SK-N-SH treated with all-trans-retinoic acid at 6 μM for 48 hours (cell line): ENCODE measurements at regions not wholly inside any gene's neighbourhood (a gene's known extent, or its start where the extent isn't known, plus 50 kb on each side); places are given as distances from the start of the nearest gene placed in this dataset.
"Not testable (repeated sequence)": the region's sequence is repeated elsewhere in the genome, so short reads cannot be mapped to it uniquely, and the experiment has no call there.

Experiments used
- ATAC-seq: fragments of 200-7000 bp; cut with Tn5 transposase; 3 replicates; pipeline ENCODE4 v1.9.1; 2020; ENCODE audit warnings: mild to moderate bottlenecking, moderate library complexity
- ARNTL ChIP-seq: fragments of 450-650 bp; formaldehyde crosslinking; IDR thresholded peaks from 2 replicates; pipeline ENCODE4 v1.5.0; 2020; ENCODE audit warnings: low read depth, mild to moderate bottlenecking, moderate library complexity, borderline replicate concordance
- BACH2 ChIP-seq: fragments of 250-450 bp; sonication (Bioruptor Pico); IDR thresholded peaks from 2 replicates; pipeline ENCODE4 v1.9.0; 2021; ENCODE audit warnings: mild to moderate bottlenecking, borderline replicate concordance
- CSDC2 ChIP-seq: fragments of 250-450 bp; sonication (Bioruptor Pico); IDR thresholded peaks from 2 replicates; pipeline ENCODE4 v1.5.0; 2020; ENCODE audit warnings: mild to moderate bottlenecking, moderate library complexity
- CSRNP3 ChIP-seq: fragments of 250-450 bp; sonication (Bioruptor Pico); IDR thresholded peaks from 2 replicates; pipeline ENCODE4 v1.5.1; 2021; ENCODE audit warnings: mild to moderate bottlenecking, moderate library complexity
- ESRRG ChIP-seq: fragments of 250-450 bp; sonication (Bioruptor Pico); IDR thresholded peaks from 2 replicates; pipeline ENCODE4 v1.6.1; 2021; ENCODE audit warnings: mild to moderate bottlenecking
- PATZ1 ChIP-seq: fragments of 250-450 bp; sonication (Bioruptor Pico); IDR thresholded peaks from 2 replicates; pipeline ENCODE4 v1.8.0; 2020; ENCODE audit warnings: mild to moderate bottlenecking, moderate library complexity, borderline replicate concordance
- PPARA ChIP-seq: fragments of 250-450 bp; sonication (Bioruptor Pico); IDR thresholded peaks from 2 replicates; pipeline ENCODE4 v1.5.0; 2020; ENCODE audit warnings: mild to moderate bottlenecking, borderline replicate concordance
- RARB ChIP-seq: fragments of 250-450 bp; sonication (Bioruptor Pico); IDR thresholded peaks from 2 replicates; pipeline ENCODE4 v1.8.0; 2021; ENCODE audit warnings: mild to moderate bottlenecking, moderate library complexity
- SNAI2 ChIP-seq: fragments of 250-450 bp; sonication (Bioruptor Pico); IDR thresholded peaks from 2 replicates; pipeline ENCODE4 v1.5.0; 2020; ENCODE audit warnings: mild to moderate bottlenecking, moderate library complexity
- TCF4 ChIP-seq: fragments of 250-450 bp; sonication (Bioruptor Pico); IDR thresholded peaks from 2 replicates; pipeline ENCODE4 v1.8.0; 2021; ENCODE audit warnings: mild to moderate bottlenecking, moderate library complexity, borderline replicate concordance
- ZC3H10 ChIP-seq: fragments of 250-450 bp; sonication (Bioruptor Pico); IDR thresholded peaks from 2 replicates; pipeline ENCODE4 v1.5.1; 2021; ENCODE audit warnings: mild to moderate bottlenecking, moderate library complexity
- ZNF565 ChIP-seq: fragments of 450-650 bp; formaldehyde crosslinking; conservative IDR thresholded peaks from 2 replicates; pipeline ENCODE4 v1.5.0; 2020; ENCODE audit warnings: low read depth, mild to moderate bottlenecking, moderate library complexity
- ZNF70 ChIP-seq: fragments of 450-650 bp; formaldehyde crosslinking; IDR thresholded peaks from 2 replicates; pipeline ENCODE4 v1.5.0; 2020; ENCODE audit warnings: mild to moderate bottlenecking, moderate library complexity
- ZNF8 ChIP-seq: fragments of 450-650 bp; formaldehyde crosslinking; IDR thresholded peaks from 2 replicates; pipeline ENCODE4 v1.5.0; 2020; ENCODE audit warnings: mild to moderate bottlenecking, moderate library complexity

- TF ChIP-seq CSRNP3, result no peak
These were observed 73.9 kb upstream of the RBM24 start (continued) for GRCh38 chr6:17207281-17207680.

- TF ChIP-seq PATZ1 (CRISPR knock-in tag) (no peak), ZC3H10 (no peak), RARB (no peak), TCF4 (no peak)
- ATAC-seq, result no peak
These were observed 70.5 kb upstream of the RBM24 start for GRCh38 chr6:17210683-17211082.

GRCh38 chr6:17211101-17211500 is 70.1 kb upstream of the RBM24 start:
- TF ChIP-seq PPARA (CRISPR knock-in tag) (no peak), CSRNP3 (no peak), ZC3H10 (no peak), PATZ1 (CRISPR knock-in tag) (no peak), SNAI2 (CRISPR knock-in tag) (no peak), ZNF70 (no peak)
- ATAC-seq, result no peak

GRCh38 chr6:17212546-17213371 is 68.4 kb upstream of the RBM24 start:
- peak; percentile 44 for ATAC-seq
- no peak for TF ChIP-seq ARNTL (CRISPR knock-in tag)
- no peak for TF ChIP-seq ZNF565 (CRISPR knock-in tag)
- TF ChIP-seq TCF4, result no peak
- no peak for TF ChIP-seq ZC3H10
- no peak for TF ChIP-seq CSDC2 (CRISPR knock-in tag)
- TF ChIP-seq CSRNP3, result no peak
- no peak for TF ChIP-seq ESRRG (CRISPR knock-in tag)
- TF ChIP-seq ZNF70, result no peak
- TF ChIP-seq PPARA (CRISPR knock-in tag), result no peak
- no peak for TF ChIP-seq RARB
- no peak for TF ChIP-seq SNAI2 (CRISPR knock-in tag)
- no peak for TF ChIP-seq BACH2 (CRISPR knock-in tag)

- TF ChIP-seq ZNF8 (no peak), RARB (no peak), TCF4 (no peak), ZC3H10 (no peak), CSRNP3 (no peak)
- ATAC-seq, result no peak
These were observed 67.1 kb upstream of the RBM24 start for GRCh38 chr6:17214106-17214505.

GRCh38 chr6:17216972-17217371 is 64.2 kb upstream of the RBM24 start:
- ATAC-seq, result not testable (repeated sequence)
